OCI-LY3 (cell line): ENCODE measurements at regions not wholly inside any gene's neighbourhood (a gene's known extent, or its start where the extent isn't known, plus 50 kb on each side); places are given as distances from the start of the nearest gene placed in this dataset.

Experiments used
- H2AFZ ChIP-seq: fragments of 200-600, 300-600 bp; shearing (Covaris generic); 2 replicates; pipeline ENCODE4 v1.6.0; 2014; ENCODE audit warnings: antibody characterized with exemption, low read depth, low read length
- H3K27ac ChIP-seq: fragments of 200-600, 300-600 bp; sonication (generic); 2 replicates; pipeline ENCODE4 v1.5.1; 2014; ENCODE audit warnings: mild to moderate bottlenecking, low read length, moderate library complexity, mixed read lengths
- H3K27me3 ChIP-seq: fragments of 200-600, 300-600 bp; sonication (generic); 2 replicates; pipeline ENCODE4 v1.6.1; 2014; ENCODE audit warnings: low read depth, low read length, mixed read lengths
- H3K36me3 ChIP-seq: fragments of 200-600, 300-600 bp; sonication (generic); replicated peaks from 2 replicates; pipeline ENCODE3; 2014; ENCODE audit warnings: low read depth, low read length, mixed read lengths
- H3K4me1 ChIP-seq: fragments of 300-600, 200-600 bp; sonication (generic); 2 replicates; pipeline ENCODE4 v1.6.1; 2014; ENCODE audit warnings: low read length, mixed read lengths
- H3K4me2 ChIP-seq: fragments of 200-600, 300-600 bp; sonication (generic); 2 replicates; pipeline ENCODE4 v1.6.1; 2014; ENCODE audit warnings: low read length, mixed read lengths
- H3K4me3 ChIP-seq: fragments of 300-600, 200-600 bp; sonication (generic); 2 replicates; pipeline ENCODE4 v1.5.1; 2014; ENCODE audit warnings: antibody characterized with exemption, mild to moderate bottlenecking, low read length, moderate library complexity
- H3K79me2 ChIP-seq: fragments of 300-600, 200-600 bp; shearing (Covaris generic); 2 replicates; pipeline ENCODE4 v1.6.1; 2014; ENCODE audit warnings: mild to moderate bottlenecking, low read length, mixed read lengths
- H3K9ac ChIP-seq: fragments of 300-600, 200-600 bp; shearing (Covaris generic); 2 replicates; pipeline ENCODE4 v1.6.0; 2014; ENCODE audit warnings: mild to moderate bottlenecking, low read length, moderate library complexity
- H3K9me3 ChIP-seq: fragments of 200-600, 300-600 bp; shearing (Covaris generic); 2 replicates; pipeline ENCODE4 v1.6.1; 2014; ENCODE audit warnings: low read length, mixed read lengths; ENCODE audit not compliant: insufficient read depth
- H4K20me1 ChIP-seq: fragments of 200-600, 300-600 bp; sonication (generic); 2 replicates; pipeline ENCODE4 v1.6.1; 2016; ENCODE audit warnings: low read length, mixed read lengths; ENCODE audit not compliant: insufficient read depth
- EZH2phosphoT487 ChIP-seq: fragments of 200-600 bp; shearing (Covaris generic); IDR thresholded peaks from 2 replicates; pipeline ENCODE4 v1.6.1; 2018; ENCODE audit warnings: antibody characterized with exemption, mixed run types, low read depth
- TF ChIP-seq, protein P1 (sequence below): fragments of 200-600, 300-600 bp; sonication (generic); IDR thresholded peaks from 2 replicates; pipeline ENCODE4 v1.5.1; 2014; ENCODE audit warnings: antibody characterized with exemption, low read length, low read depth

DNA sequence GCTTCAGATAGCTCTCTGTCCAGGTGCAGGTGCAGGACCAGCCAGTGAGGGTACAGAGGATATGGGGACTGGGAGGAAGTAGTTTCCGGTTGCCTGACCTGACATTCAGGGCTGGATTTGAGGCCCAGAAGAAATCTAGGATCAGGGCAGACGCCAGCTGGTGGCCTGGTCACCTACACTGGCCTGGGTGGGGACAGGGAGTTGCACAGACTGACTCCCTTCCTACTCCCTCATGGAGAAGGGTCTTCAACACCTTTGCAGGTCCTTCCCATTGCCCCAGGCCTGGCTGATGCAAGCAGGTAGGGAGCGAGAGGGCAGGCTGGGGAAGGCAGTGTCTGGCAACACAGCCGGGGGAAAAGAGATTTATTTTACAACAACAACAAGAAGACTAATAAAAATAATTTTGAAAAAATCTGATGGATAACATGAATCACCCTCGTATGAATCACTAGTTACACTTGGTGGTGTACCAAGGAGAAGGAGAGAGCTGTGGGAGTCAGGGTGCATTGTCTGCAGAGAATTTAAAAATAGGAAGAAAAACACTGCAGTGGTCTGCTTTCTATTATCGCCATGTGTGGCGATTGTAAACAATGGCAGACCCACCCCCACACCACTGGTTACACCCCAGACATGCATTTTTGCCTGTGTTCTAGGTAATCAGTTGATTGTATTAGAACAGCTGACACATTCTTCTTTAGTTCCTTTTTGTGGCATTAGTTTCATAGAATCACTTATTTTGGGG lies 62.3 kb upstream of the SNX9 start:
- Histone ChIP-seq H4K20me1 (peaks cover 3% of the 10 kb centered on the region; the same call in 1 of the 2 replicates), H2AFZ (no peak overlapping the region), H3K79me2 (no peaks in the 10 kb centered on the region), H3K27me3 (peaks cover 62% of the 10 kb centered on the region), H3K9me3 (no peaks in the 10 kb centered on the region), H3K9ac (no peak overlapping the region), H3K4me1 (peaks cover 51% of the 10 kb centered on the region), H3K27ac (no peak overlapping the region), H3K36me3 (no peaks in the 10 kb centered on the region), H3K4me3 (peak overlapping the region; percentile 65), H3K4me2 (peak overlapping the region; percentile 83)
- TF ChIP-seq, protein P1, sequence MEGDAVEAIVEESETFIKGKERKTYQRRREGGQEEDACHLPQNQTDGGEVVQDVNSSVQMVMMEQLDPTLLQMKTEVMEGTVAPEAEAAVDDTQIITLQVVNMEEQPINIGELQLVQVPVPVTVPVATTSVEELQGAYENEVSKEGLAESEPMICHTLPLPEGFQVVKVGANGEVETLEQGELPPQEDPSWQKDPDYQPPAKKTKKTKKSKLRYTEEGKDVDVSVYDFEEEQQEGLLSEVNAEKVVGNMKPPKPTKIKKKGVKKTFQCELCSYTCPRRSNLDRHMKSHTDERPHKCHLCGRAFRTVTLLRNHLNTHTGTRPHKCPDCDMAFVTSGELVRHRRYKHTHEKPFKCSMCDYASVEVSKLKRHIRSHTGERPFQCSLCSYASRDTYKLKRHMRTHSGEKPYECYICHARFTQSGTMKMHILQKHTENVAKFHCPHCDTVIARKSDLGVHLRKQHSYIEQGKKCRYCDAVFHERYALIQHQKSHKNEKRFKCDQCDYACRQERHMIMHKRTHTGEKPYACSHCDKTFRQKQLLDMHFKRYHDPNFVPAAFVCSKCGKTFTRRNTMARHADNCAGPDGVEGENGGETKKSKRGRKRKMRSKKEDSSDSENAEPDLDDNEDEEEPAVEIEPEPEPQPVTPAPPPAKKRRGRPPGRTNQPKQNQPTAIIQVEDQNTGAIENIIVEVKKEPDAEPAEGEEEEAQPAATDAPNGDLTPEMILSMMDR = no peak
- TF ChIP-seq EZH2phosphoT487 = no peak

DNA sequence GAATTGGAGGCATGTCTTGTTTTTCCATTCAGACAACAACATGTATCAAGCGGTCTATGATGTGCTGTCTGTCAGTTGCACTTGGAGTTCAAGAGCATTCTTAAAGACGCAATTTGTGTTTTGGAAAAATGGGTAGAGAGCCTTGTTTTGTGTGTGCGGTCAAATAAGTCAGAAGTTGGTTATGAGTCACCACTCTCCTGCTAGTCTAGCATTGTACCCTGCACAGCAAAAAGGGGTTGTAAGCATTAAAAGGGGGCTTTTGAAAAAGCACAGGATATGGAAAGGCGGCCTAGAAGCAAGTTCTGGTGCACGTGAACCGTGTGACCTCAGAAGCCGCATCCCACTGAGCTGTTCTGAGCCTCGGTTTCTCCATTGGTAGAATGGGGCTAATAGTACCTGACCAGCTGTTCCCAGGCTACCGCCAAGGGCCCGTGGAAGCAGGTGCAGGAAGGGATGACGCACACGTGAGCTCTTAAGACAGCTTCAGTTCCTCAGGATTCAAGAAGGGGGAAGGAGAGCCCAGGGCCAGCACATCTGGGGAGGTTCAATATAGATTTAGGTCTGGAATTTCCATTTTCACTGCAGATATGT lies 61.6 kb upstream of the SNX9 start:
- H3K4me1 ChIP-seq = peaks cover 51% of the 10 kb centered on the region
- peaks cover 3% of the 10 kb centered on the region; the same call in 1 of the 2 replicates for H4K20me1 ChIP-seq
- TF ChIP-seq, protein P1 = no peak
- TF ChIP-seq EZH2phosphoT487 = no peak
- no peak overlapping the region for H3K27ac ChIP-seq
- H3K9me3 ChIP-seq = no peaks in the 10 kb centered on the region
- peak overlapping the region; percentile 83 for H3K4me2 ChIP-seq
- H3K4me3 ChIP-seq = peak overlapping the region; percentile 65
- H3K9ac ChIP-seq = no peak overlapping the region
- peaks cover 62% of the 10 kb centered on the region for H3K27me3 ChIP-seq
- no peaks in the 10 kb centered on the region for H3K36me3 ChIP-seq
- H3K79me2 ChIP-seq = no peaks in the 10 kb centered on the region
- no peak overlapping the region for H2AFZ ChIP-seq

DNA sequence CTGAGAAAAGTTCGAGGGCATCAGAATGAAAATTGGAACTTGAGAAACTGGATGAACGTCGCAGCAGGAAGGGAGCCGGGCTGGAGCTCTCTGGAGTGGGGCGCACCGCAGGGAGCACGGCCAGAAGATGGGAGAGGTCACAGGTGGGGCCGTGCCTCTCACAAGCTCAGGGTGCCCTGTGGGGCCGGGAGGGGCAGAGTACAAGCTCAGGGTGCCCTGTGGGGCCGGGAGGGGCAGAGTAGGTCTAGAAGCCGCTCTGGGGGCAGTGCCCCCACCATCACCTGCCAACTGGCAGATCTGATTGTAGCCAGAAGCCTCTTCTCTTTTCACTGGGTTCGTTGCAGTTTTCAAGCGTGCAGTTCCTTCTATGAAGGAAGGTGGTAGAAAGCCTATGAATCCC lies 61.1 kb upstream of the SNX9 start:
- Histone ChIP-seq H3K79me2 (no peaks in the 10 kb centered on the region), H3K9ac (no peak overlapping the region), H3K27me3 (peaks cover 61% of the 10 kb centered on the region), H3K9me3 (no peaks in the 10 kb centered on the region), H3K4me1 (peaks cover 51% of the 10 kb centered on the region), H4K20me1 (peaks cover 3% of the 10 kb centered on the region; the same call in 1 of the 2 replicates), H3K4me3 (peak overlapping the region; percentile 65), H2AFZ (no peak overlapping the region), H3K4me2 (peak overlapping the region; percentile 83), H3K27ac (no peak overlapping the region), H3K36me3 (no peaks in the 10 kb centered on the region)
- TF ChIP-seq, protein P1 = no peak
- no peak for TF ChIP-seq EZH2phosphoT487

DNA sequence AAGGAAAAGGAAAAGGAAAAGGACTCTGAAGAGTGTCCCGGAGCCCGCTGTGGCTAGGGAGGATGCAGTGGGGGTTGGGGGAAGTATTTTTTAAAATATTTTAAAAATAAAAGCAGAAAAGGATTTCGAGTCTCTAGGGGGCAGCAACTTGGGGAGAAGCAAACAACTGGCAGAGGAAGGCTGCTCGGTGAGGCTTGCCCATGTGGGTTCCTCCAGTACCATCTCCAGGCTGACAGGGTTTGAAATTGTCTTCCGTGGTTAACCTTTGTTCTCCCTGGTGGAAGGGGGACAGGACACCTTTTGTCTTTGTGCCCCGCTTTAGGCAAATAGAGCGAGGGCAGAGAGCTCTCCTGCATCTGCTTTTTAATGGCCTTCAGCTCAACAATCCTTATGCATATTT lies 60.4 kb upstream of the SNX9 start:
- Histone ChIP-seq H3K9ac (no peak overlapping the region), H3K4me1 (peaks cover 56% of the 10 kb centered on the region), H3K79me2 (no peaks in the 10 kb centered on the region), H3K27me3 (peaks cover 54% of the 10 kb centered on the region), H3K4me3 (peak overlapping the region; percentile 65), H3K9me3 (no peaks in the 10 kb centered on the region), H3K4me2 (peak overlapping the region; percentile 83), H3K36me3 (no peaks in the 10 kb centered on the region), H2AFZ (no peak overlapping the region), H3K27ac (no peak overlapping the region), H4K20me1 (no peaks in the 10 kb centered on the region; the same call in 1 of the 2 replicates)
- TF ChIP-seq EZH2phosphoT487 = no peak
- TF ChIP-seq, protein P1 = no peak; the same call in 1 of the 2 replicates
